ENCODE measurements at regions not wholly inside any gene's neighbourhood (a gene's known extent, or its start where the extent isn't known, plus 50 kb on each side); places are given as distances from the start of the nearest gene placed in this dataset.

GRCh38 chr12:91333966-91334365 is 151.3 kb upstream of the DCN start:
- Histone ChIP-seq H4K20me1 (ENCODE audit: insufficient read depth, low read length) (no peaks in the 10 kb centered on the region), H3K79me2 (ENCODE audit: insufficient read depth, low read depth, low read length) (no peaks in the 10 kb centered on the region), H3K9me3 (ENCODE audit: low read length) (no peaks in the 10 kb centered on the region), H3K4me3 (ENCODE audit: low read depth, low read length, poor library complexity, severe bottlenecking) (no peak overlapping the region), H2AFZ (ENCODE audit: low read length) (no peak overlapping the region), H3K36me3 (ENCODE audit: insufficient read depth, low read length) (no peaks in the 10 kb centered on the region), H3K4me1 (ENCODE audit: insufficient read depth, low read length, poor library complexity, severe bottlenecking) (no peaks in the 10 kb centered on the region), H3K9me2 (ENCODE audit: insufficient read depth, low read length) (no peaks in the 10 kb centered on the region), H3K4me2 (ENCODE audit: low read length) (no peak overlapping the region), H3K27ac (ENCODE audit: low read depth, low read length, poor library complexity, severe bottlenecking) (no peak overlapping the region)
- BruUV-seq (replicated peaks): no TSS peak
- intact Hi-C loops (cut with micrococcal nuclease; ENCODE audit: unreplicated experiment): no loop called here
- POLR2A ChIA-PET: no interaction called here
- no peak for DNase-seq (ENCODE audit: low spot score)
- CTCF ChIA-PET (ENCODE audit: unreplicated experiment): no interaction called here
- TF ChIP-seq EZH2phosphoT487 (IDR thresholded peaks at IDR 0.05; ENCODE audit: borderline replicate concordance, low read depth, low read length): no peak

DNA sequence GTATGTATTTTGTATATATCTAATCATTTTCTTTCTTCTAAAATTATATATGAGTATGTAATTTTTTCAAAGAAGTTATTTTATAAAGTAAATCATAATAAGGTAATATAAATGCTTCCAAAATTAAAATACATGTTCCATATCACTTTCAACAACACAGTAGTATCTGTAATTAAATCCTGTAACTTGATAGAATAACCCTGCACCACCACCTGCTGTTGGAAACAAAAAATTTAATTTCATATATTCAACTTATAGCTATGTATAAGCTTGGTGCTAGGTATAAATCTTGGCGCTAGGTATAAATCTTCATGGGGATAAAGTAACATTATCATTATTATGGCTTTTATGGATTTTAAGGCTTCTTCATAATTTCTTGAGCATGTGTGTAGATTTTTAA is 149.7 kb upstream of the DCN start:
- no peaks in the 10 kb centered on the region for H3K9me2 ChIP-seq (ENCODE audit: insufficient read depth, low read length)
- BruUV-seq (replicated peaks): no TSS peak
- no peaks in the 10 kb centered on the region for H3K79me2 ChIP-seq (ENCODE audit: insufficient read depth, low read depth, low read length)
- H3K4me3 ChIP-seq (ENCODE audit: low read depth, low read length, poor library complexity, severe bottlenecking): no peak overlapping the region
- H3K27ac ChIP-seq (ENCODE audit: low read depth, low read length, poor library complexity, severe bottlenecking): no peak overlapping the region
- TF ChIP-seq EZH2phosphoT487 (IDR thresholded peaks at IDR 0.05; ENCODE audit: borderline replicate concordance, low read depth, low read length) (no peak), CTCF (conservative IDR thresholded peaks at IDR 0.05; ENCODE audit: low read length) (no peak)
- no peak for DNase-seq (ENCODE audit: low spot score)
- no peaks in the 10 kb centered on the region for H3K36me3 ChIP-seq (ENCODE audit: insufficient read depth, low read length)
- no peaks in the 10 kb centered on the region for H4K20me1 ChIP-seq (ENCODE audit: insufficient read depth, low read length)
- H3K4me2 ChIP-seq (ENCODE audit: low read length): no peak overlapping the region
- ChIA-PET CTCF (ENCODE audit: unreplicated experiment) (no interaction called here), POLR2A (interaction anchor here (0.6 kb wide), 1 partner anchor 611 kb away, joined by 3 read pairs; no protein-coding TSS in a partner anchor)
- no peaks in the 10 kb centered on the region for H3K9me3 ChIP-seq (ENCODE audit: low read length)
- no peaks in the 10 kb centered on the region for H3K4me1 ChIP-seq (ENCODE audit: insufficient read depth, low read length, poor library complexity, severe bottlenecking)
- intact Hi-C loops (cut with micrococcal nuclease; ENCODE audit: unreplicated experiment): no loop called here
- H2AFZ ChIP-seq (ENCODE audit: low read length): no peak overlapping the region

GRCh38 chr12:91331371-91331770 is 148.8 kb upstream of the DCN start:
- H3K4me3 ChIP-seq (ENCODE audit: low read depth, low read length, poor library complexity, severe bottlenecking): no peak overlapping the region
- H3K36me3 ChIP-seq (ENCODE audit: insufficient read depth, low read length): no peaks in the 10 kb centered on the region
- H3K4me2 ChIP-seq (ENCODE audit: low read length): no peak overlapping the region
- BruUV-seq (replicated peaks): no TSS peak
- intact Hi-C loops (cut with micrococcal nuclease; ENCODE audit: unreplicated experiment): no loop called here
- no peaks in the 10 kb centered on the region for H4K20me1 ChIP-seq (ENCODE audit: insufficient read depth, low read length)
- H3K27ac ChIP-seq (ENCODE audit: low read depth, low read length, poor library complexity, severe bottlenecking): no peak overlapping the region
- no peaks in the 10 kb centered on the region for H3K4me1 ChIP-seq (ENCODE audit: insufficient read depth, low read length, poor library complexity, severe bottlenecking)
- H3K9me2 ChIP-seq (ENCODE audit: insufficient read depth, low read length): no peaks in the 10 kb centered on the region
- DNase-seq (ENCODE audit: low spot score): no peak
- no peaks in the 10 kb centered on the region for H3K9me3 ChIP-seq (ENCODE audit: low read length)
- no peak for TF ChIP-seq EZH2phosphoT487 (IDR thresholded peaks at IDR 0.05; ENCODE audit: borderline replicate concordance, low read depth, low read length)
- no peak for TF ChIP-seq CTCF (conservative IDR thresholded peaks at IDR 0.05; ENCODE audit: low read length)
- ChIA-PET POLR2A (interaction anchor here (0.6 to 0.7 kb wide), 2 partner anchors 318 to 502 kb away, joined by 3 to 5 read pairs; no protein-coding TSS in a partner anchor), CTCF (ENCODE audit: unreplicated experiment) (no interaction called here)
- no peaks in the 10 kb centered on the region for H3K79me2 ChIP-seq (ENCODE audit: insufficient read depth, low read depth, low read length)
- H2AFZ ChIP-seq (ENCODE audit: low read length): no peak overlapping the region
